ENCODE measurements at regions not wholly inside any gene's neighbourhood (a gene's known extent, or its start where the extent isn't known, plus 50 kb on each side); places are given as distances from the start of the nearest gene placed in this dataset.

GRCh38 chr19:31667106-31667505 is 317.9 kb upstream of the TSHZ3 start:
- no peaks in the 10 kb centered on the region for H3K27me3 Mint-ChIP-seq
- DNase-seq (no peak), ATAC-seq (ENCODE audit: low read depth in 2 of 2) (no peak)
- H3K4me3 Mint-ChIP-seq: no peak overlapping the region
- H3K9me3 Mint-ChIP-seq: peaks cover 0 to 2% (median 0%) of the 10 kb centered on the region in 7 donors
- no peaks in the 10 kb centered on the region for H3K36me3 Mint-ChIP-seq
- no peak overlapping the region for H3K27ac Mint-ChIP-seq
- no peaks in the 10 kb centered on the region for H3K4me1 Mint-ChIP-seq

DNA sequence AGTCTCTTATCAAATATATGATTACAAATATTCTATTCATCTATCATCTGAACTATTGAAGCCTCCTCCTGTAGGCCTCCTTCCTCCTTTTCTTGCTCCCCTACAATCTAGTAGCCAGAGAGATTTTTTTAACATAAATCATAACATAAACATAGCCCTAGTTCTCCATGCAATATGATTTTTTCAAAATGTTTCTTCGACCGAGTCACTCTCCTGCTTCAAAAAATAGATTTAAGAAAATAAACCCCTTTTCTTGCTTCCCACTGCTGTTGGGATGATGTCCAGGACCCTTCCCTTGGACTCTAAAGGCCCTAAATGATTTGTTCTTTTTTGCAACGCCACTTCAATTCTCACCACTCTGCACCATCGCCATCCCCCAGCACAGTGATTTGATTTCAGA is 319.7 kb upstream of the TSHZ3 start:
- Mint-ChIP-seq H3K4me3 (no peak overlapping the region), H3K27ac (no peak overlapping the region), H3K4me1 (no peaks in the 10 kb centered on the region), H3K9me3 (peaks cover 0 to 4% (median 0%) of the 10 kb centered on the region in 7 donors), H3K36me3 (no peaks in the 10 kb centered on the region), H3K27me3 (peaks cover 0 to 5% (median 0%) of the 10 kb centered on the region in 3 donors)
- ATAC-seq (ENCODE audit: low read depth in 2 of 2) (no peak), DNase-seq (no peak)

DNA sequence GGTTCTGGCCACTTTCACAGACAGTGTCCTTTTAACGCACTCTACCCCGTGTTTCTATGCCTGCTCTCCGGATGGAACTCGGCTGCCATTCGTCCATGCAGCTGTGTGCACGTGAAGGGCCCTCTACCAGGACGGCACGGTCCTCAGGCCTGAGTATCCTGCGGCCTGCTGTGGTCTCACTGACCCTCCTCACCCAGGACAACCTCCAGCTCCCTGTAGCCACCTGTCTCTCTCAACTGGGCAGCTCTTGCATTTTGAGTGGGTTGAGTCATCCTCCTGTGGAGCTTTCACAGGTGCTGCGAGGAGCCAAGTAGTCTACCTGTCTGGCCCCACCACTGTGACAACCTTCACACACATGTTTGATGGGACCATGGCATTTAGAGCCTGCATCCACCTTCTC is 321.7 kb upstream of the TSHZ3 start:
- Mint-ChIP-seq H3K36me3 (no peaks in the 10 kb centered on the region), H3K4me3 (no peak overlapping the region), H3K9me3 (peaks cover 0 to 8% (median 0%) of the 10 kb centered on the region in 7 donors), H3K27ac (peak overlapping the region in 1 of 6 donors; percentile 37), H3K4me1 (no peaks in the 10 kb centered on the region), H3K27me3 (peaks cover 0 to 5% (median 0%) of the 10 kb centered on the region in 3 donors)
- DNase-seq (no peak), ATAC-seq (ENCODE audit: low read depth in 2 of 2) (no peak)

GRCh38 chr19:31671411-31672035 is 322.3 kb upstream of the TSHZ3 start:
- Mint-ChIP-seq H3K4me1 (no peaks in the 10 kb centered on the region), H3K27me3 (peaks cover 0 to 8% (median 0%) of the 10 kb centered on the region in 3 donors), H3K27ac (no peak overlapping the region), H3K36me3 (no peaks in the 10 kb centered on the region), H3K4me3 (no peak overlapping the region), H3K9me3 (peaks cover 0 to 8% (median 0%) of the 10 kb centered on the region in 7 donors)
- DNase-seq: no peak
- ATAC-seq (ENCODE audit: low read depth in 2 of 2): no peak

DNA sequence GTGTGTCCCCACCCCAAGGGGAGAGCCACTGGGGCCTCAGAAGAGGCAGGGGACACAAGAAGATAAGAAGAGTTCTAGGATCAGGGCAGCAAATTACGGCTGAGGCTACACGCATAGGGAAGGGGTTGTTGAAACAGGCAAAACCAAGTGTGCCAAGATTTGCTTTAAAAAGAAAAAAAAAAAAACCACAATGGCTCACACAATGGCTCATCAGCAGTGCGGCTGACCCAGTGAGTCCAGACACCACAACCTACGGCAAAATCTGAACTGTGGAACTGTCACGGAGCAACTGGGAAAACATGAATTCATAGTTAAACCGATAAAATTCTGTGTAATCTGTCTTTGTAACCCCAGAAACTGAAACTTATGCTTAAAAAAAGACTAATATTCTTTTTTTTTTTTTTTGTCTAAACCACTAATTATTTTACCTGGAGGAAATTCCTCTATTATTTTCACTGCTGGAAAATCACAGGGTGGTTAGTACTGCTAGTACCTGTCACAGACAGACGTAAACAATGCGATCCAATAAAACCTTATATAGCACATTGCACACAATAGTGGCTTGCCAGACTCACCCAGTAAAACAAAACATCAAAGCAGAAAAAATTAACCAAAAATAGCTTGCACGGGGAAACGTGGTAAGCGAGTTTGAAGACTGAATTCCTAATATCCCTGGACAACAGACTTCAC is 325.4 kb upstream of the TSHZ3 start:
- Mint-ChIP-seq H3K9me3 (peaks cover 0 to 13% (median 0%) of the 10 kb centered on the region in 7 donors), H3K4me3 (no peak overlapping the region), H3K27ac (peak overlapping the region in 1 of 6 donors; percentile 30), H3K27me3 (peaks cover 0 to 9% (median 0%) of the 10 kb centered on the region in 3 donors), H3K4me1 (no peaks in the 10 kb centered on the region), H3K36me3 (no peaks in the 10 kb centered on the region)
- ATAC-seq (ENCODE audit: low read depth in 2 of 2): no peak
- no peak for DNase-seq

GRCh38 chr19:31675193-31675913 is 326.1 kb upstream of the TSHZ3 start:
- Mint-ChIP-seq H3K4me1 (no peaks in the 10 kb centered on the region), H3K36me3 (no peaks in the 10 kb centered on the region), H3K4me3 (no peak overlapping the region), H3K27me3 (peaks cover 0 to 9% (median 0%) of the 10 kb centered on the region in 3 donors), H3K9me3 (peaks cover 0 to 13% (median 0%) of the 10 kb centered on the region in 7 donors), H3K27ac (peak overlapping the region in 1 of 6 donors; percentile 30)
- no peak for ATAC-seq (ENCODE audit: low read depth in 2 of 2)
- DNase-seq: no peak

GRCh38 chr19:31676271-31677004 is 327.2 kb upstream of the TSHZ3 start:
- Mint-ChIP-seq H3K4me1 (no peaks in the 10 kb centered on the region), H3K27me3 (peaks cover 0 to 9% (median 0%) of the 10 kb centered on the region in 3 donors), H3K9me3 (peaks cover 0 to 13% (median 0%) of the 10 kb centered on the region in 7 donors), H3K4me3 (no peak overlapping the region), H3K36me3 (no peaks in the 10 kb centered on the region), H3K27ac (no peak overlapping the region)
- DNase-seq (no peak), ATAC-seq (ENCODE audit: low read depth in 2 of 2) (no peak)

- Mint-ChIP-seq H3K4me1 (no peaks in the 10 kb centered on the region), H3K4me3 (no peak overlapping the region), H3K27me3 (peaks cover 0 to 9% (median 0%) of the 10 kb centered on the region in 3 donors), H3K9me3 (peaks cover 0 to 13% (median 0%) of the 10 kb centered on the region in 7 donors), H3K36me3 (no peaks in the 10 kb centered on the region), H3K27ac (no peak overlapping the region)
- no peak for ATAC-seq (ENCODE audit: low read depth in 2 of 2)
- DNase-seq: no peak
These were observed 329.2 kb upstream of the TSHZ3 start for GRCh38 chr19:31678421-31678820.

DNA sequence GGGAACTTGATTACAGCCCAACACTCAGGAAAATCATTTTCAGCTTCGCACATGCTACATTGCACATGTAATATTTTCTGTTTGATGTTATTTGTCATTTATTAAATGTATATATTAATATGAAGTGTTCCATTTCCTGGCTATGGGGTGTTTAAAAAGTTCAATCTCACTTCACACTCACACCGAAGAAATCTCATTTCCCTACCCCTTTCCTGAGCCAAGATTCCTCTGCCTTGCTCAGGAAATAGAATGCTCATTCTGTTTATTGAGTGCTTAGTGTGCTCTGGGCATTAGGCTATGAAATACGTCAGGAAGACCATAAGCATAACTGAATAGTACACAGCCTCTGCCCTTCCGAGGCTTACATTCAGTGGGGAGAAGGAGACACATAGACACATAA is 331.9 kb upstream of the TSHZ3 start:
- no peak overlapping the region for H3K4me3 Mint-ChIP-seq
- H3K9me3 Mint-ChIP-seq: peaks cover 0 to 18% (median 6%) of the 10 kb centered on the region in 7 donors

GRCh38 chr19:31693131-31693932 is 344.1 kb upstream of the TSHZ3 start:
- Mint-ChIP-seq H3K4me1 (no peaks in the 10 kb centered on the region), H3K36me3 (no peaks in the 10 kb centered on the region), H3K27me3 (no peaks in the 10 kb centered on the region), H3K9me3 (peaks cover 0 to 14% (median 3%) of the 10 kb centered on the region in 7 donors), H3K4me3 (peak overlapping the region in 1 of 8 donors; percentile 12), H3K27ac (no peak overlapping the region)
- DNase-seq (no peak), ATAC-seq (ENCODE audit: low read depth in 2 of 2) (no peak)

More for the DNA sequence above, 331.9 kb upstream of the TSHZ3 start:
- DNase-seq (no peak), ATAC-seq (ENCODE audit: low read depth in 2 of 2) (no peak)
- Mint-ChIP-seq H3K27ac (no peak overlapping the region), H3K27me3 (peaks cover 0 to 5% (median 4%) of the 10 kb centered on the region in 3 donors), H3K36me3 (peaks cover 0 to 3% of the 10 kb centered on the region in 2 donors), H3K4me1 (no peaks in the 10 kb centered on the region)

DNA sequence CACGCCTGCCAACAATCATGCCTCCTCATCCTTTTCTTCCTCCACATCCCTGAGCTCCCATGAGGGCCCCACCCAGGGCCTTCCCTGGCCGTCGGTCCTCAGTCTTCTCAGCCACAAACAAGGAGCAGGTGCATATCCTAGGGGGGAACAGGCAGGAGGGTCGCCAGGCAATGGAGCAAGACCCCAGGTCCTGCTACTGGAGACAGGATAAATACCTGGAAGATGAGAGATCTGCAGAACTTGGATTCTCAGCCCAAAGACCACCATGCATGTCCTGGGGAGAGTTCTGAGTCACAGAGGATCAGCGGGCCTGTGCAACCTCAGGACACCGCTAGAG is 344.7 kb upstream of the TSHZ3 start:
- no peak for ATAC-seq (ENCODE audit: low read depth in 2 of 2)
- Mint-ChIP-seq H3K27ac (no peak overlapping the region), H3K9me3 (peaks cover 0 to 13% (median 3%) of the 10 kb centered on the region in 7 donors), H3K4me1 (no peaks in the 10 kb centered on the region), H3K27me3 (no peaks in the 10 kb centered on the region), H3K36me3 (no peaks in the 10 kb centered on the region), H3K4me3 (no peak overlapping the region)
- no peak for DNase-seq

DNA sequence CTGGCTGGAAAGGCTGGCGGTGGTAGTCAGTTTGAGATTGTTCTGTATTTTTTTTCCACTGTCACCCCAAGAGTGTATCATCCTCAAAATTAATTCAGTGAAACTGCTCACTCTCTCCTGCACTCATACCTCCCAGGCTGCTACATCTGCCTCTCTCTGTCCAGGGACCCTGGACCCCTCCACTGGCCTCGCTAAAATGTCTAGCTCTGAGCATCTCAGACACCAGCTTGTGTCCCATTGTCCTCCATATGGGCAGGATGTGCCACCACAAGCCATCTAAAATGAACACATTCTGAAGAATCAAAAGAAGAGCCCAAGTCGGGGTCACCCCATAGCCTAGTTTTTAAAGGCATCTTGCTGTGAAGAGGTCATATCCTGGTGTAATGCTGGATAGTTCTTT is 345.5 kb upstream of the TSHZ3 start:
- DNase-seq (no peak), ATAC-seq (ENCODE audit: low read depth in 2 of 2) (no peak)
- Mint-ChIP-seq H3K4me1 (no peaks in the 10 kb centered on the region), H3K27me3 (no peaks in the 10 kb centered on the region), H3K36me3 (no peaks in the 10 kb centered on the region), H3K9me3 (peaks cover 0 to 5% (median 4%) of the 10 kb centered on the region in 7 donors), H3K27ac (no peak overlapping the region), H3K4me3 (no peak overlapping the region)

- H3K27ac Mint-ChIP-seq: no peak overlapping the region
- no peaks in the 10 kb centered on the region for H3K27me3 Mint-ChIP-seq
- no peak overlapping the region for H3K4me3 Mint-ChIP-seq
- no peak for ATAC-seq (ENCODE audit: low read depth in 2 of 2)
- H3K4me1 Mint-ChIP-seq: no peaks in the 10 kb centered on the region
- no peak for DNase-seq
- peaks cover 4 to 25% (median 14%) of the 10 kb centered on the region in 7 donors for H3K9me3 Mint-ChIP-seq
- no peaks in the 10 kb centered on the region for H3K36me3 Mint-ChIP-seq
These were observed 350.2 kb upstream of the TSHZ3 start for GRCh38 chr19:31699421-31699820.
